ENCODE measurements at regions not wholly inside any gene's neighbourhood (a gene's known extent, or its start where the extent isn't known, plus 50 kb on each side); places are given as distances from the start of the nearest gene placed in this dataset.

DNA sequence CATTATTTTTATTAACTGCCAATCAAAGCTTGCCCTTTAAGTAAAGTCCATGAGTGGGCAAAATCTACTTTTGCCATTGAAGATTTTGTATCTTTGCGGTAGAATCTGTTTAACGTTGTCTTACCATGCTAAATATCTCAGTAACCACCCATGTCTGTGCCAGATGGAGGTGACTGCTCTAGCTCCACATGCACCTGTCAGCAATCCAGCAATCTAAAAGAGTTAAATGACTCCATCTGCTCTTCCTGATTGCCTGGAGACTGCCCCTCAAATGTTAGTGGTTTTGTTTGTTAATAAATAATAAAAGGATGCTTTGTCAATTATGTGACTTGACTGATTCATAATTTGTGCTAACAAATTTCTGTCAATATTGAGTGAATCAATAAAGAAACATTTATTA, 141.7 kb downstream of the RBM43 start:
- Histone ChIP-seq H3K4me1 (ENCODE audit: control insufficient read depth in 2 of 2, insufficient read depth in 2 of 2, low read length in 2 of 2) (no peaks in the 10 kb centered on the region), H3K27me3 (ENCODE audit: control insufficient read depth in 2 of 2, insufficient read depth in 1 of 2, low read length in 1 of 2) (no peaks in the 10 kb centered on the region), H3K36me3 (ENCODE audit: control insufficient read depth in 2 of 2, insufficient read depth in 2 of 2, low read length in 1 of 2) (no peaks in the 10 kb centered on the region), H3K4me3 (ENCODE audit: low read length in 2 of 2) (no peak overlapping the region), H3K27ac (ENCODE audit: low read depth in 1 of 2, low read length in 1 of 2) (no peak overlapping the region), H3K9me3 (ENCODE audit: control insufficient read depth in 2 of 2, insufficient read depth in 1 of 2, low read length in 1 of 2) (no peaks in the 10 kb centered on the region)
- 99% methylated on average over 2 of the region's 2 CpGs for WGBS
- no peak for DNase-seq (ENCODE audit: low read depth in 6 of 9, low spot score in 9 of 9)

DNA sequence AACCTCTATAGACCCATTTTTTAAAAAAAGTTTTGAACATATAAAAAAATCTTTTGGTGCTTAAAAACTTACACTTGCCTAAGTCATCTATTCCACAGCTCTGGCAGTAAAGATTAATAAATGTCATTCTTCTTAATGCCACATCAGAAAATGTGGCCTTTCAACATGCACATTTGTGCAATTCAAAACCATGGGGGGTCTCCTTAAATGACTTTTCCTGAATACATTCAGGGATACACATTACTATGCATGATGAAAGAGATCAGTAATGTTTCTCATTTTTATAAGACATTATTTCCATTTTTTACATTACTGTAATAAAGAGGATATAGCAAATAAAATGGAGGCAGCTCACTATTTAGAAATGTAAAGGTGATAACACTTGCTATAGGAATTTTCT, 142.3 kb downstream of the RBM43 start:
- Histone ChIP-seq H3K4me1 (ENCODE audit: control insufficient read depth in 2 of 2, insufficient read depth in 2 of 2, low read length in 2 of 2) (no peaks in the 10 kb centered on the region), H3K9me3 (ENCODE audit: control insufficient read depth in 2 of 2, insufficient read depth in 1 of 2, low read length in 1 of 2) (no peaks in the 10 kb centered on the region), H3K4me3 (ENCODE audit: low read length in 2 of 2) (no peak overlapping the region), H3K27me3 (ENCODE audit: control insufficient read depth in 2 of 2, insufficient read depth in 1 of 2, low read length in 1 of 2) (no peaks in the 10 kb centered on the region), H3K27ac (ENCODE audit: low read depth in 1 of 2, low read length in 1 of 2) (no peak overlapping the region), H3K36me3 (ENCODE audit: control insufficient read depth in 2 of 2, insufficient read depth in 2 of 2, low read length in 1 of 2) (no peaks in the 10 kb centered on the region)
- no peak for DNase-seq (ENCODE audit: low read depth in 6 of 9, low spot score in 9 of 9)

DNA sequence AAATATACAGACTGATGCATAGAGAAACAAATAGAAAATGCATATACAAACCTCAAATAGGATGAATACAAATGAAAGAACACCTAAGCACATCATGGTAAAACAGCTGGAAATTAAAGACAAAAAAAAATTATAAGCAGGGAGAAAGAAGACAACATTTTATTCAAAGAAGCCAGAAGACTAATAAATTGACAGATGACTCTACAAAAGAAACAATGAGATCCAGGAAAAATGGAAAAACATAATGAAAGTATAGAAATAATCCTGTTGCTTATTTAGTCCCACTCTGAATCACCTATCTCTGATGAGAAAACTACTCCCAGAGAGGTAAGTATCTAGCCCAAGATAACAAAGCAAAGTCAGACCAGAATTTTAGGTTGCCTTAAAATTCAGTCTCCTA, 143.4 kb downstream of the RBM43 start:
- Histone ChIP-seq H3K9me3 (ENCODE audit: control insufficient read depth in 2 of 2, insufficient read depth in 1 of 2, low read length in 1 of 2) (no peaks in the 10 kb centered on the region), H3K4me1 (ENCODE audit: control insufficient read depth in 2 of 2, insufficient read depth in 2 of 2, low read length in 2 of 2) (no peaks in the 10 kb centered on the region), H3K4me3 (ENCODE audit: low read length in 2 of 2) (no peak overlapping the region), H3K36me3 (ENCODE audit: control insufficient read depth in 2 of 2, insufficient read depth in 2 of 2, low read length in 1 of 2) (no peaks in the 10 kb centered on the region), H3K27ac (ENCODE audit: low read depth in 1 of 2, low read length in 1 of 2) (no peak overlapping the region), H3K27me3 (ENCODE audit: control insufficient read depth in 2 of 2, insufficient read depth in 1 of 2, low read length in 1 of 2) (no peaks in the 10 kb centered on the region)
- DNase-seq (ENCODE audit: low read depth in 6 of 9, low spot score in 9 of 9): no peak

DNA sequence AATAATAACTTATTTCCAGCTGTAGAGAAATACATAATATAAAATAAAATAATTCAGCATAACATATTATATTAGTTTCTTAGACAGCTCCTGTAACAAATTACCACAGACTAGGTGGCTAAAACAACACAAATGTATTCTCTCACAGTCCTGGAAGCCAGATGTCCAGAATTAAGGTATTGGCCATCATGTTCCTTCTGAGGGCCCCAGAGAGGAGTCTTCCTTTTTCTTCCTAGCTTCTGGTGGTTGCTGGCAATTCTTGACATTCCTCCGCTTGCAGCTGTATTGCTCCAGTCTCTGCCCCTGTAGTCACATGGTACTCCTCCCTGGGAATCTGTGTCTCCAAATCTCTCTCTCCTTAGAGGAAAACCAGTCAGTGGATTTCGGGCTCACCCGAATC, 146.8 kb downstream of the RBM43 start:
- DNase-seq (ENCODE audit: low read depth in 6 of 9, low spot score in 9 of 9): no peak
- Histone ChIP-seq H3K9me3 (ENCODE audit: control insufficient read depth in 2 of 2, insufficient read depth in 1 of 2, low read length in 1 of 2) (no peaks in the 10 kb centered on the region), H3K4me3 (ENCODE audit: low read length in 2 of 2) (no peak overlapping the region), H3K36me3 (ENCODE audit: control insufficient read depth in 2 of 2, insufficient read depth in 2 of 2, low read length in 1 of 2) (no peaks in the 10 kb centered on the region), H3K27me3 (ENCODE audit: control insufficient read depth in 2 of 2, insufficient read depth in 1 of 2, low read length in 1 of 2) (no peaks in the 10 kb centered on the region), H3K4me1 (ENCODE audit: control insufficient read depth in 2 of 2, insufficient read depth in 2 of 2, low read length in 2 of 2) (no peaks in the 10 kb centered on the region), H3K27ac (ENCODE audit: low read depth in 1 of 2, low read length in 1 of 2) (no peak overlapping the region)
- 95% methylated on average over 3 of the region's 3 CpGs for WGBS

DNA sequence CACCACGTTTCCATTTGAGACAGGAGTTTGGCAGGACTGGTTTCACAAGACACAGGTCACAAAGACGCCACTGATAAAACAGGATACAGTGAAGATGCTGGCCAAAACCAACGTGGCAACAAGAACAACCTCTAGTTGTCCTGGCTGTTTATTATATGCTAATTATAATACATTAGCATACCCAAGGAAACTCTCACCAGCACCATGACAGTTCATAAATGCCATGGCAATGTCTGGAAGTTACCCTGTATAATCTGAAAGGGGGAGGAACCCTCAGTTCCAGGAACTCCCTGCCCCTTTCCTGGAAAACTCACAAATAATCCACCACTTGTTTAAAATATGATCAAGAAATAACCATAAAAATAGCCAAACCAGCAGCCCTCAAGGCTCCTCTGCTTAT, 148.3 kb downstream of the RBM43 start:
- 75% methylated on average over 3 of the region's 3 CpGs for WGBS
- Histone ChIP-seq H3K36me3 (ENCODE audit: control insufficient read depth in 2 of 2, insufficient read depth in 2 of 2, low read length in 1 of 2) (no peaks in the 10 kb centered on the region), H3K27ac (ENCODE audit: low read depth in 1 of 2, low read length in 1 of 2) (no peak overlapping the region), H3K4me3 (ENCODE audit: low read length in 2 of 2) (no peak overlapping the region), H3K9me3 (ENCODE audit: control insufficient read depth in 2 of 2, insufficient read depth in 1 of 2, low read length in 1 of 2) (no peaks in the 10 kb centered on the region), H3K4me1 (ENCODE audit: control insufficient read depth in 2 of 2, insufficient read depth in 2 of 2, low read length in 2 of 2) (no peaks in the 10 kb centered on the region), H3K27me3 (ENCODE audit: control insufficient read depth in 2 of 2, insufficient read depth in 1 of 2, low read length in 1 of 2) (no peaks in the 10 kb centered on the region)
- DNase-seq (ENCODE audit: low read depth in 6 of 9, low spot score in 9 of 9): no peak

DNA sequence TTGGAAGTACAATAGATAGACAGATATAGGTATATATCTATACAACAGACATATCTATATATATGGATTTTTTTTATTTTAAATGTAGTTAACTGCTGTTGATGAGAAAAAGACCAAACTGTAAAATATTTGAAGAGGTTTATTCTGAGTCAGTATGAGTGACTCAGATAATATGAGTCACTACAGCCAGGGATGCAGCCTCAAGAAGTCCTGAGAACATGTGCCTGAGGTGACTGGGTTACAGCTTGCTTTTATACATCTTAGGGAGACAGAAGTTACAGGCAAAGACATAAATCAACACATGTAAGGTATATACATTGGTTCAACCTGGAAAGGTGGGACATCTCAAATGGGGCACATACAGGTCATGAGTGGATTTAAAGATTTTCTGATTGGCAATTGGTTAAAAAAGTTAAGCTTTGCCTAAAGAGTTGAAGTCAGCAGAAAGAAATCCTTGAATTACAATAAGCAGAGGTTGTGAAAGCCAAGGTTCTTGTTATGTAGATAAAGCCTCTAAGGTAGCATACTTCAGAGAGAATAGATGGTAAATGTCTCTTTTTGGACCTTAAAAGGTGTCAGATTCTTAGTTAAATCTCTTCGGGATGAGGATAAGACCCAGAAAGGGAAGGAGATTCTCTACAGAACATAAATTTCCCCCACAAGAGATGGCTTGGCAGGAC, 149.9 kb downstream of the RBM43 start:
- Histone ChIP-seq H3K27ac (ENCODE audit: low read depth in 1 of 2, low read length in 1 of 2) (no peak overlapping the region), H3K4me1 (ENCODE audit: control insufficient read depth in 2 of 2, insufficient read depth in 2 of 2, low read length in 2 of 2) (no peaks in the 10 kb centered on the region), H3K9me3 (ENCODE audit: control insufficient read depth in 2 of 2, insufficient read depth in 1 of 2, low read length in 1 of 2) (no peaks in the 10 kb centered on the region), H3K36me3 (ENCODE audit: control insufficient read depth in 2 of 2, insufficient read depth in 2 of 2, low read length in 1 of 2) (no peaks in the 10 kb centered on the region), H3K27me3 (ENCODE audit: control insufficient read depth in 2 of 2, insufficient read depth in 1 of 2, low read length in 1 of 2) (no peaks in the 10 kb centered on the region), H3K4me3 (ENCODE audit: low read length in 2 of 2) (no peak overlapping the region)
- no peak for DNase-seq (ENCODE audit: low read depth in 6 of 9, low spot score in 9 of 9)
- WGBS: 42% methylated on average over 1 of the region's 1 CpG

DNA sequence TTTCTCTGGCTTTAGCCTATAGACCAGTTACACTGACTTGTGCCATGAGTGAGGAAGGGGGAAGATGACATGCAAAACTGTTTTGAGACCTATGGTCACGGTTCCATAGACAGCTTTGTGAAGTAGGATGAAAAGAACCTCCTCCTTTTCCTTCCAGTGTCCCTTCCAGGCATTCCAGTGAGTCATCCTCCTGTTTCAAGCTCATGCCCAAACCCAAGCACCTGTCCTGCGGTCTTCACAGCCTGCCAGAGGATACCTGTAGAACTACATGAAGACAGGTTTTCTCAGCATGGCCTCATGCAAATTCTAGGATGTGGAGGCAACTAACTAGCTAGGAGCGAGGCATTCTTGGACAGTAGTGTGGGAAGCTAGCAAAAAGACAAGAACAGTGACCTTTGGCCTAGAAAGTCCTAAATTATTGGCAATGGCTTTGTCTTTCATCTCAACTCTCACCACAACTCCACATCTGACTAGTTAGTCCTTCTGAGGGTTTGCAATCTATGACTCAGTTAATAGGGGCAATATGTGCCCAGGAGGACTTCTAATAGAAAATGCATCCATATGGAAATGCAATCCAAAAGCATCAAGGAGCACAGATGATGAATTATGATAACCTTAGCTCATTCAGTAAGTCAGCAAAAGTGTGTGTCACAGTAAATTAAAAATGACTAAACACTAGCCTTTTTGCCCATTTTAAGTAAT, 154.7 kb downstream of the RBM43 start:
- Histone ChIP-seq H3K36me3 (ENCODE audit: control insufficient read depth in 2 of 2, insufficient read depth in 2 of 2, low read length in 1 of 2) (no peaks in the 10 kb centered on the region), H3K27ac (ENCODE audit: low read depth in 1 of 2, low read length in 1 of 2) (no peak overlapping the region), H3K9me3 (ENCODE audit: control insufficient read depth in 2 of 2, insufficient read depth in 1 of 2, low read length in 1 of 2) (no peaks in the 10 kb centered on the region), H3K27me3 (ENCODE audit: control insufficient read depth in 2 of 2, insufficient read depth in 1 of 2, low read length in 1 of 2) (no peaks in the 10 kb centered on the region), H3K4me3 (ENCODE audit: low read length in 2 of 2) (no peak overlapping the region), H3K4me1 (ENCODE audit: control insufficient read depth in 2 of 2, insufficient read depth in 2 of 2, low read length in 2 of 2) (no peaks in the 10 kb centered on the region)
- WGBS: 82% methylated on average over 3 of the region's 3 CpGs
- no peak for DNase-seq (ENCODE audit: low read depth in 6 of 9, low spot score in 9 of 9)

DNA sequence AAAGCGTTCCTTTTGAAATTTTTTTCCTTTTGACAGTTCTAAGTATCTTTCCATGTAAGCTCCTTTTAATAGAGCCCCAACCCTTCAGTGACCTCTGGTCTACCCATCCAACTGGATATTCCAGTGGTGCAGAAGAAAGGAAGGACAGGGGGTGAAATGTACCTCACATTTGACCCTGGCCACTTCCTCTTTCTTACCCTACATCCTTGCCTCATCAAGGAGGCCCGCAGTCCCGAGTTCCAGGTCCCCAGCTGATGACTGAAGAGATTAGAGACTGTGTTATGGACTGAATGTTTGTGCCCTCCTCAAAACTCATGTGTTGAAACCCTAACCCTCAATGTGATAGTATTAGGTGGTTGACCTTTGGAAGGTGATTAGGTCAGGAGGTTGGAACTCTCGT, 158.1 kb downstream of the RBM43 start:
- Histone ChIP-seq H3K36me3 (ENCODE audit: control insufficient read depth in 2 of 2, insufficient read depth in 2 of 2, low read length in 1 of 2) (no peaks in the 10 kb centered on the region), H3K27ac (ENCODE audit: low read depth in 1 of 2, low read length in 1 of 2) (no peak overlapping the region), H3K27me3 (ENCODE audit: control insufficient read depth in 2 of 2, insufficient read depth in 1 of 2, low read length in 1 of 2) (no peaks in the 10 kb centered on the region), H3K4me3 (ENCODE audit: low read length in 2 of 2) (no peak overlapping the region), H3K4me1 (ENCODE audit: control insufficient read depth in 2 of 2, insufficient read depth in 2 of 2, low read length in 2 of 2) (no peaks in the 10 kb centered on the region), H3K9me3 (ENCODE audit: control insufficient read depth in 2 of 2, insufficient read depth in 1 of 2, low read length in 1 of 2) (no peaks in the 10 kb centered on the region)
- no peak for DNase-seq (ENCODE audit: low read depth in 6 of 9, low spot score in 9 of 9)
- 93% methylated on average over 4 of the region's 4 CpGs for WGBS

DNA sequence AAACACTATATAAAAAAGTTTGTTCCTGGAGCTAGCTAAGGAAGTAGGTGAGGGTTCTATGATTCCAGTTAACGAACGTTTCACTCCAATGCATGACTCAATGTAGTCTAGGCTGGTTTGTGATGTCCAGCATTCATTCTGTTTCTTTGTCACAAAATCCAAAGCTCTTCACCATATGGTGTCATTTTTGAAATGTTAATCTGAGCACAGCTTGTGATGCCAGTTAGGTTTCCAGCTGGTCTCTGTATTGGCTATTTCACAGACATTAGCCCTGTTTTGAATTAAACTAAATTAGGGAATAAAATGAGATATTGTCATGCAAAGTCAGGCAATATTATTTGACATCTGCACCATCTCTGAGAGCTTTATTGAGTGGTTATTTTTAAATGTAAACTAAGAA, 159.4 kb downstream of the RBM43 start:
- DNase-seq (ENCODE audit: low read depth in 6 of 9, low spot score in 9 of 9): no peak

More for the DNA sequence above, 159.4 kb downstream of the RBM43 start:
- H3K27me3 ChIP-seq (ENCODE audit: control insufficient read depth in 2 of 2, insufficient read depth in 1 of 2, low read length in 1 of 2): no peaks in the 10 kb centered on the region
- H3K4me1 ChIP-seq (ENCODE audit: control insufficient read depth in 2 of 2, insufficient read depth in 2 of 2, low read length in 2 of 2): no peaks in the 10 kb centered on the region
- H3K9me3 ChIP-seq (ENCODE audit: control insufficient read depth in 2 of 2, insufficient read depth in 1 of 2, low read length in 1 of 2): no peaks in the 10 kb centered on the region
- no peak overlapping the region for H3K4me3 ChIP-seq (ENCODE audit: low read length in 2 of 2)
- no peaks in the 10 kb centered on the region for H3K36me3 ChIP-seq (ENCODE audit: control insufficient read depth in 2 of 2, insufficient read depth in 2 of 2, low read length in 1 of 2)
- 88% methylated on average over 2 of the region's 2 CpGs for WGBS
- H3K27ac ChIP-seq (ENCODE audit: low read depth in 1 of 2, low read length in 1 of 2): no peak overlapping the region

Data from thymus (tissue), 11 donors.